SIG-M5 treated with dmso at 0.1 percent for 504 hours (cell line): ENCODE measurements at regions not wholly inside any gene's neighbourhood (a gene's known extent, or its start where the extent isn't known, plus 50 kb on each side); places are given as distances from the start of the nearest gene placed in this dataset.

Experiments used
- DNase-seq: peaks from one replicate; lab custom pipeline; 2025; ENCODE audit not compliant: unreplicated experiment; lab: John Stamatoyannopoulos, UW

- DNase-seq: no peak
Observed at GRCh38 chr5:12419075-12419474, 514.8 kb upstream of the CTNND2 start.

- no peak for DNase-seq
Observed at GRCh38 chr5:12413585-12413984, 509.3 kb upstream of the CTNND2 start.

GRCh38 chr5:12413075-12413474 is 508.8 kb upstream of the CTNND2 start:
- DNase-seq: no peak

GRCh38 chr5:12399868-12400267 is 495.6 kb upstream of the CTNND2 start:
- DNase-seq: no peak

- DNase-seq: no peak
Observed at GRCh38 chr5:12392246-12392645, 488.0 kb upstream of the CTNND2 start.

- no peak for DNase-seq
Observed at GRCh38 chr5:12385095-12385494, 480.8 kb upstream of the CTNND2 start.

GRCh38 chr5:12384005-12384404 is 479.8 kb upstream of the CTNND2 start:
- no peak for DNase-seq

GRCh38 chr5:12367973-12368372 is 463.7 kb upstream of the CTNND2 start:
- DNase-seq: no peak

GRCh38 chr5:12360218-12360617 is 456.0 kb upstream of the CTNND2 start:
- no peak for DNase-seq

GRCh38 chr5:12358371-12359090 is 454.3 kb upstream of the CTNND2 start:
- DNase-seq: no peak

GRCh38 chr5:12357626-12358025 is 453.4 kb upstream of the CTNND2 start:
- no peak for DNase-seq

- DNase-seq: no peak
Observed at GRCh38 chr5:12354686-12355085, 450.4 kb upstream of the CTNND2 start.

- DNase-seq: no peak
Observed at GRCh38 chr5:12343558-12343957, 439.3 kb upstream of the CTNND2 start.

- no peak for DNase-seq
Observed at GRCh38 chr5:12335938-12336337, 431.7 kb upstream of the CTNND2 start.

GRCh38 chr5:12332480-12332879 is 428.2 kb upstream of the CTNND2 start:
- no peak for DNase-seq

- no peak for DNase-seq
Observed at GRCh38 chr5:12330993-12331588, 426.8 kb upstream of the CTNND2 start.

- DNase-seq: no peak
Observed at GRCh38 chr5:12330381-12330780, 426.1 kb upstream of the CTNND2 start.

- DNase-seq: no peak
Observed at GRCh38 chr5:12323637-12324229, 419.5 kb upstream of the CTNND2 start.

- no peak for DNase-seq
Observed at GRCh38 chr5:12322042-12322441, 417.8 kb upstream of the CTNND2 start.

- DNase-seq: no peak
Observed at GRCh38 chr5:12320331-12320730, 416.1 kb upstream of the CTNND2 start.

- no peak for DNase-seq
Observed at GRCh38 chr5:12316812-12317211, 412.6 kb upstream of the CTNND2 start.

GRCh38 chr5:12315461-12315860 is 411.2 kb upstream of the CTNND2 start:
- DNase-seq: no peak

- no peak for DNase-seq
Observed at GRCh38 chr5:12313602-12314001, 409.4 kb upstream of the CTNND2 start.
